ENCODE measurements at regions not wholly inside any gene's neighbourhood (a gene's known extent, or its start where the extent isn't known, plus 50 kb on each side); places are given as distances from the start of the nearest gene placed in this dataset.

DNA sequence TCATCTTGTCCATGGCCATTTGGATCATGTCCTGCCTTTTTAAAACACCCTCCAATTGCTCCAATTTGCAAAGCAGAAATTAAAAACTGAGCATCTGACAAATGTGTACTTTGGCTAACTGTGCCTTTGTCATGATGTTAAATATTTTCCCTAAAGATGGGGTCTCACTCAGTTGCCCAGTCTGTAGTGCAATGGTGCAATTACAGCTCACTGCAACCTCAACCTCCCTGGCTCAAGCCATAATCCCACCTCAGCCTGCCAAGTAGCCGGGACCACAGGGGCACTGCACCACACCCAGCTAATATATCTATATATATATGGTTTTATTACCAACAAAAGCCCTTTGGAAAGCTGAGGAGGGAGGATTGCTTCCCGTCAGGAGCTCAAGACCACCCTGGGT is 782.7 kb downstream of the UQCRFS1 start:
- peaks cover 7% of the 10 kb centered on the region for H3K9me3 Mint-ChIP-seq
- H3K27ac Mint-ChIP-seq = no peak overlapping the region
- H3K27me3 Mint-ChIP-seq (ENCODE audit: low read depth) = no peaks in the 10 kb centered on the region
- peaks cover 22% of the 10 kb centered on the region for H3K4me1 Mint-ChIP-seq (ENCODE audit: low read depth)
- no peaks in the 10 kb centered on the region for H3K36me3 Mint-ChIP-seq (ENCODE audit: low read depth)
- no peak overlapping the region for H3K4me3 Mint-ChIP-seq

DNA sequence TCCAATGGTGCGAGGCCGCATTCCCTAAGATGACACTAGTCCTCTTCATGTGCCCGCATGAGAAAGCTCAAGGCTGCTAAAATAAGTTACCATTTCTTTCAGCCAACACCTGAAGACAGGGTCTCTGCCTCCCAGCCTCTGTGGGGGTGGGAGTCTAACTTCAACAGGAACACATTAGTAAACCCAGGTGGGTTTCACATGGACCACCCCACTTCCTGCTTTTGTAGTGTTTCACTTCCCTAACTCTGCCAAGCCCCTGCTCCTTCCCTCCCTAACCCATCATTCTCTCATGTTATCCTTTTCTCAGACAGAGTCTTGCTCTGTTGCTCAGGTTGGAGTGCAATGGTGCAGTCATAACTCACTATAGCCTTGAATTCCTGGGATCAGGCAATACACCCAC is 783.6 kb downstream of the UQCRFS1 start:
- Mint-ChIP-seq H3K4me3 (no peak overlapping the region), H3K4me1 (ENCODE audit: low read depth) (peaks cover 22% of the 10 kb centered on the region), H3K27me3 (ENCODE audit: low read depth) (no peaks in the 10 kb centered on the region), H3K9me3 (peaks cover 7% of the 10 kb centered on the region), H3K36me3 (ENCODE audit: low read depth) (no peaks in the 10 kb centered on the region), H3K27ac (no peak overlapping the region)

DNA sequence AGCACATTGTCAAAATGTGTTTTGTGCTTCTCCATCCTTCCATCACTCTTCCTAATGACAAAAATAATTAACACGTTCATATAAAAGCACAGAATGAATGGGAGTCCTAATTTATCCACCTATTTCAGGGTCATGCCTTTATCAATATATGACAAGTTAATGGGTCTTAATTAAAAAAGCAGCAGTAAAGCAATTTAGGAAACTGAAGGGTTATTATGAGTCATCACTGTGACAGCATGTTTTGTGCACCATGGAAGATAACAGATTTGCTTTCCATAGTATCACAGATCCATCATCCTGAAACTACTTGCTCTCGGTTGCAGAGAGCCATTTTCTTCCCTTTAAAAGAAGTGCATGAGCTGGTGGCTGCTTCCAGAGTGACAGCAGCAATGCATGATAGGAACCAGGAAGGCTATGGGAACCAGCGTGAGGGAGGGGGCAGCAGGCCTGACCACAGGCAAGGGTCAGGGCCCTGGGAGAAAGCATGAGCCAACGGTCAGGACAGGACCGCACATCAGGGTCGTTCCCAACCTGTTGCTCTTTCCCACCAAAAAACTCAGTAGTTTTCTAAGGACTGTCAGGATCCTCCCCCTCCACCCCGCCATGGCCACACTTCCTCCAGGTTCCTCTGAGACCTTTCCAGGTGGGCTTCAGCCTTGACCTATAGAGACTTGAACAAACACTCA is 784.1 kb downstream of the UQCRFS1 start:
- Mint-ChIP-seq H3K27ac (no peak overlapping the region), H3K4me1 (ENCODE audit: low read depth) (peaks cover 22% of the 10 kb centered on the region), H3K36me3 (ENCODE audit: low read depth) (no peaks in the 10 kb centered on the region), H3K9me3 (peaks cover 7% of the 10 kb centered on the region), H3K4me3 (no peak overlapping the region), H3K27me3 (ENCODE audit: low read depth) (no peaks in the 10 kb centered on the region)

DNA sequence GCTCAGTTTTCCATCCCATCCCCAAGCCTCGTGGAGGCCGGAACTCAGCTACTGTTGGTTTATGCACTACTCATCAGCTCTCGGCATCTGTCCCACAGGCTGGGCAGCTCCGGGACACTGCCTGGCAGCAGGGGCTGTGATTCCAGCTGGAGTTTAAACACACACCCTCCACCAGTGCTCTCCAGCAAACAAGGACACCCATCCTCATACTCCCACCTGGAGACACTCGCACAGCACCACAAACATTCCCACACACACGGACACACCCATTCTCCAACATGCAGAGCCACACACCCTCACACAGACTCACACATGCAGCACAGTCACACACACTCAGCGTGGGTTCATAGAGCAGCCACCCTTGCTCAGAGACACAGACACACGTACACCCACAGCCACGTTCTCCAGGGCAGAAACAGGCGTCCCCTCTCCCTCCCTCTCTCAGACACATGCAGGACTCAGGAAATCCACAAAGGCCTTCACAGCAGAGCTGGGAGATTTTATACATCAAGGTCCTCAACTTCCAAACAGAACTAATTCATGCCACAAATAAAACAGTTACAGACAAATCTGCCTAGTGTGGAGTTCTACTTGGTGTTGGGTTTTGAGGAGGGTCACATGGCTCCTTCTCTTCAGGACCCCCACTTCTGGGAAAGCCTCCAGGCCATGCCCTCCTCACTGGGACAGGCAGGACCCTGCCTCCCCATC is 785.4 kb downstream of the UQCRFS1 start:
- no peaks in the 10 kb centered on the region for H3K9me3 Mint-ChIP-seq
- H3K4me3 Mint-ChIP-seq = no peak overlapping the region
- H3K4me1 Mint-ChIP-seq (ENCODE audit: low read depth) = peaks cover 19% of the 10 kb centered on the region
- H3K27me3 Mint-ChIP-seq (ENCODE audit: low read depth) = no peaks in the 10 kb centered on the region
- H3K27ac Mint-ChIP-seq = peak overlapping the region; percentile 38
- no peaks in the 10 kb centered on the region for H3K36me3 Mint-ChIP-seq (ENCODE audit: low read depth)

DNA sequence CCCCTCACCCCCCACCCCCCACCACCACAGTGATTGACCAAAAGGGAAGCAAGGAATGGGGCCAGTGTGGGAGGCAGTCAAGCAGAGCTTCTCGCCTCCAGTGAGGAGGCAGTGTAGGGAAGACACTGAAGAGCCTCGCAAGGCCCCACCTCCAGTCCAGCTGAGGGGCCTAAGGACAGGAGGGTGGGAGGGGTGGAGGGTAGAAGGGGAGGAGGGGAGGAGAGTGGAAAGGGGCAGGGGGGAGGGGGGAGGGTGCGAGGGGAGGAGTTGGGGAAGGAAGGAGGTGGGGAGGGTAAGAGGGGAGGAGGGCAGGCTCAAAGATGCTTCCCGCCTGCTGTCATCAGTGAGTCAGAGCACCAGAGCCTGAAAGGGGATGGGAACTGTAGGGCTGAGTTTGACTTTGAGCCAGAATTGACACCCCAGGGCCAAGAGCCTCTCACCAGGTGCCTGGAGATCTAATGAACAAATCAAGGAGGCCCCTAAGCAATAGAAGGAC is 786.2 kb downstream of the UQCRFS1 start:
- no peak overlapping the region for H3K4me3 Mint-ChIP-seq
- H3K27ac Mint-ChIP-seq = no peak overlapping the region
- no peaks in the 10 kb centered on the region for H3K27me3 Mint-ChIP-seq (ENCODE audit: low read depth)
- no peaks in the 10 kb centered on the region for H3K36me3 Mint-ChIP-seq (ENCODE audit: low read depth)
- no peaks in the 10 kb centered on the region for H3K9me3 Mint-ChIP-seq
- H3K4me1 Mint-ChIP-seq (ENCODE audit: low read depth) = peaks cover 23% of the 10 kb centered on the region

DNA sequence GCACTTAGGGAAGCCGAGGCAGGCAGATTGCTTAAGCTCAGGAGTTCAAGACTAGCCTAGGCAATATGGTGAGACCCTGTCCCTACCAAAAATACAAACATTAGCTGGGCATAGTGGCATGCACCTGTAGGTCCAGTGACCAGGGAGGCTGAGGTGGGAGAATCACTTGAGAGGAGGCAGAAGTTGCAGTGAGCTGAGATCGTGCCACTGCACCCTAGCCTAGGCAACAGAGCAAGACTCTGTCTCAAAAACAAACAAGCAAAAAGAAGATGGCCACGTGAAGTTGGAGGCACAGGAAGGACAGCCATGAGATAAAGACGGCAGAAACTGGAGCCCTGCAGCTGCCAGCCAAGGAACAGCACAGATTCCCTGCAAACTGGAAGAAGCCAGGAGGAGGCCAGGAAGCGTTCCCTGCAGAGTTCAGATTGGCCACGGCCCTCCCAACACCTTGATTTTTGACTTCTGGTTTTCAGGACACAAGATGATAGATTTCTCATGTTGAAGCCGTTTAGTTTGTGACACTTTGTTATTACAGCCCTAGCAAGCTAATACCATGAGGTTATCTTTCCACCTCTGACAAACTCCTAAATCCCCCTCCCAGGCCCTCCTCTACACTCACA is 786.7 kb downstream of the UQCRFS1 start:
- no peaks in the 10 kb centered on the region for H3K27me3 Mint-ChIP-seq (ENCODE audit: low read depth)
- H3K9me3 Mint-ChIP-seq = no peaks in the 10 kb centered on the region
- H3K27ac Mint-ChIP-seq = no peak overlapping the region
- H3K4me1 Mint-ChIP-seq (ENCODE audit: low read depth) = peaks cover 29% of the 10 kb centered on the region
- no peak overlapping the region for H3K4me3 Mint-ChIP-seq
- no peaks in the 10 kb centered on the region for H3K36me3 Mint-ChIP-seq (ENCODE audit: low read depth)

DNA sequence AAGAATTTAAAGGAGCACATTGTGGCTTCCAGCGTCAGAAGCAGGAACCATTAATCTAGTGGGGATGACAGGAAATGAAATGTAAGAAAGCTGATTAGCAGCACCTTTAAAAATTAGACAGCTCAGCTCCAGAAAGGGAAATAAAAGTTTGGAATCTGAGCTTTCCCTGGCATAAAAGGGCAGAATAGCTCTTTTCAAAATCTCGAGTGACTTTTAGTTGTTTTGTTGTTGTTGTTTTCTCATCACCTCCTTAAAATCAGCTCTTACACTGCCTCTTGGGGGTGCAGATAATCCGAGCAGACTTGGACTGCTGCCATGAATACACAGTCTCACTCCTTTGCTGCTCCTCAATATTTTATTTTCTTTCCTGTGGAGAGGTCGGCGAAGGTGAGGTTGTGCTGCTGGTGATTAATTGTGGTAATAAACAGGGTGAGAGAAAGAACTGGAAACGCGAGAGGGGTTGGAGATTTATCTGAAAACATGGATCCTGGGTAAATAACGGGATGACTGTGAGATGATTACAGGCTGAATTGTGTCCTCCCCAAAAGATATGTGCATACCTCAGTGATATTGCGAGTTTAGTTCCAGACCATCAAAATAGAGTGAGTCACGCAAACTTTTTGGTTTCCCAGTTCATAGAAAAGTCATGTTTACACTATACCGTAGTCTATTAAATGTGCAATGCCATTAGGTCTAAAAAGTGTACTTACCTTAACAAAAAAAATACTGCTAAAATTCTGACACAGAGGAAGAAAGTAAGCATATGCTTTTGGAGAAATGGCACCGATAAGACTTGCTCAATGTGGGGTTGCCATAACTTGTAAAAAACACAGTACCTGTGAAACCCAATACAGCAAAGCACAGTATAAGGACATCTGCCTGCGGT is 787.7 kb downstream of the UQCRFS1 start:
- Mint-ChIP-seq H3K27me3 (ENCODE audit: low read depth) (no peaks in the 10 kb centered on the region), H3K36me3 (ENCODE audit: low read depth) (no peaks in the 10 kb centered on the region), H3K4me1 (ENCODE audit: low read depth) (peaks cover 34% of the 10 kb centered on the region), H3K9me3 (no peaks in the 10 kb centered on the region), H3K4me3 (no peak overlapping the region), H3K27ac (peak overlapping the region; percentile 15)

DNA sequence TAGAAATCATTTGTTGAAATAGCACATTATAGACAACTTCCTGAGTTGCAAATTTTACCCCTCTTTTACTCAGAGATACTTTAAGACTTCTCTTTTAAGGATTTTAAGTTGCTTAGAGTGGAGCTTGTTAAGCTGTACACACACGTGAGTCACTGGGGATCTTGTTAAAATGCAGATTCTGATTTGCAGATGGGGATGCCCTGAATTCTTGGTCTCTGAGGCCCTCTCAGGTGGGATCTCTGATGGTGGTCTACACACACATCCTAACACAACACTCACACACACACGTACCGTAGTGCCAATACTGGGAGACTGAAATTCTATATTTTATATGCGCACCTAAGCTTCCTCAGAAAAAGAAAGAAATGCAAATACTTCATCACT is 788.3 kb downstream of the UQCRFS1 start:
- Mint-ChIP-seq H3K27ac (peak overlapping the region; percentile 15), H3K4me3 (no peak overlapping the region), H3K27me3 (ENCODE audit: low read depth) (no peaks in the 10 kb centered on the region), H3K4me1 (ENCODE audit: low read depth) (peaks cover 36% of the 10 kb centered on the region), H3K36me3 (ENCODE audit: low read depth) (no peaks in the 10 kb centered on the region), H3K9me3 (no peaks in the 10 kb centered on the region)

DNA sequence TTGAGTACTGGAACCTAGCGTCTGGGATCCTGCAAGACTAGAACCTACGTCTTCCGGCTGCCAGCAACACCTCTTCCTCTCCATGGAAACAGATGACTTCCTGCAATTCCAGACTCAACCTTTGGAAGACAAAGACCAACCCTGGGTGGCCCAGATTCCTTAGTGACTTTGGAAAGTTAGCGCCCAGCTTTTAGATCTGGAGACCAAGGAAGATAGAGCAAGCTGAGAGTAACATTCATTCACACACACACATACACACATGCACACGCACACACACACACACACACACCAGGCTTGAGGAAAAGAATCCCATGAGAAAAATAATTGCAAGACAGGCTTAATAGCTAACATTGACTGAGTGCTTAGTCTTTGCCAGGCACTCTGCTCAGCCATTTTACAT is 788.9 kb downstream of the UQCRFS1 start:
- Mint-ChIP-seq H3K27me3 (ENCODE audit: low read depth) (no peaks in the 10 kb centered on the region), H3K36me3 (ENCODE audit: low read depth) (no peaks in the 10 kb centered on the region), H3K9me3 (no peaks in the 10 kb centered on the region), H3K4me1 (ENCODE audit: low read depth) (peaks cover 36% of the 10 kb centered on the region), H3K4me3 (no peak overlapping the region), H3K27ac (no peak overlapping the region)

DNA sequence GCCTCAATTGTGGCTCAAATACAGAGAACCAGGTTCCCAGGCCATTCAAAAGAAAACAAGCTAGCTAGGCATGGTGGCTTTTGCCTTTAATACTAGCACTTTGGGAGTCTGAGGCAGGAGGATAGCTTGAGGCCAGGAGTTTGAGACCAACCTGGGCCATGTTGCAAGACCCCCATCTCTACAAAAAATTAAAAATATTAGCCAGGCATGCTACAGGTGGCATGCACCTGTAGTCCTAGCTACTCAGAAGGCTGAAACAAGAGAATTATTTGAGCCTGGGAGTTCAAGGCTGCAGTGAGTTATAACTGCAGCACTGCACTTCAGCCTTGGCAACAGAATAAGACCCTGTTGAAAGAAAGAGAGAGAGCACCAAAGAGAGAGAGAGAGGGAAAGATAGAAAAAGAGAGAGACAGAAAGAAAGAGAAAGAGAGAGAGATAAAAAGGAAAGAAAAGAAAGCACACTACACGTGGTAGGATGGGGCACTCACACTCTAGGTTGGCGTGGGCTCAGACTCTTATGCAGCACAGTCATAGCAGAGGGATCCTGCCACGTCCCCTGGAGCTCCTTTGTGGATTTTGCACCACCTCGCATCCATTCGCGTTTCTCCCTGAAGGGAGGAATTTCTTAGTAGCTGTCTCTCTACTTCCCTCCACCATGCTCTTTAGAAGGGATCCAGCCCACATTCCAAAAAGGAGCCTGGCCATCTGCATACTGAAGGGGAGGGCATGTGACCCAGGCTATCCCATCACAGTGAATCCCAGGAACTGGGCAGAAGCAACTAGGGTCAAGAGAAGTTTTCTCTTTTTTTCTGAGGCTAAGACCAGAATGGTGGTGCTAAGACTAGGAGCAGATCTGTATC is 789.9 kb downstream of the UQCRFS1 start:
- no peak overlapping the region for H3K4me3 Mint-ChIP-seq
- H3K27ac Mint-ChIP-seq = no peak overlapping the region
- no peaks in the 10 kb centered on the region for H3K9me3 Mint-ChIP-seq
- H3K36me3 Mint-ChIP-seq (ENCODE audit: low read depth) = no peaks in the 10 kb centered on the region
- H3K4me1 Mint-ChIP-seq (ENCODE audit: low read depth) = peaks cover 34% of the 10 kb centered on the region
- H3K27me3 Mint-ChIP-seq (ENCODE audit: low read depth) = no peaks in the 10 kb centered on the region

DNA sequence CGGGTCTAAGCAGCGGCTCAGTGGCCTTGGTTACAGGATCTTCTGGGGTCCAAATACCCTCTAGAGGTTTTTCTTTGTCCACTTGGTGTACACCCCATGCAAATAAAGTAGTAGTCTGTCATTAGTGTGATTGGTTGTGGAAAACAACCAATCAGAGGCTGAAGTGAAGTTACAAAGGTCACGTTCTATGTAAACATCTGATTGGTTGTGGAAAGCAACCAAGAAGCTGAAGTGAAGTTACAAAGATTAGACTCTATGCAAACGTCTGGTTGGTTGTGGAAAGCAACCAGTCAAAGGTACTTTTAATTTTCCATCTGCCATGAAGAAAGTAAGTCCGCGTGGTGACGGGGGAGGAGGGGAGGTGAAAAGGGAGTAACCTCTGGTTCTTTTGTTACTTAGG is 790.9 kb downstream of the UQCRFS1 start:
- Mint-ChIP-seq H3K27me3 (ENCODE audit: low read depth) (no peaks in the 10 kb centered on the region), H3K27ac (no peak overlapping the region)

DNA sequence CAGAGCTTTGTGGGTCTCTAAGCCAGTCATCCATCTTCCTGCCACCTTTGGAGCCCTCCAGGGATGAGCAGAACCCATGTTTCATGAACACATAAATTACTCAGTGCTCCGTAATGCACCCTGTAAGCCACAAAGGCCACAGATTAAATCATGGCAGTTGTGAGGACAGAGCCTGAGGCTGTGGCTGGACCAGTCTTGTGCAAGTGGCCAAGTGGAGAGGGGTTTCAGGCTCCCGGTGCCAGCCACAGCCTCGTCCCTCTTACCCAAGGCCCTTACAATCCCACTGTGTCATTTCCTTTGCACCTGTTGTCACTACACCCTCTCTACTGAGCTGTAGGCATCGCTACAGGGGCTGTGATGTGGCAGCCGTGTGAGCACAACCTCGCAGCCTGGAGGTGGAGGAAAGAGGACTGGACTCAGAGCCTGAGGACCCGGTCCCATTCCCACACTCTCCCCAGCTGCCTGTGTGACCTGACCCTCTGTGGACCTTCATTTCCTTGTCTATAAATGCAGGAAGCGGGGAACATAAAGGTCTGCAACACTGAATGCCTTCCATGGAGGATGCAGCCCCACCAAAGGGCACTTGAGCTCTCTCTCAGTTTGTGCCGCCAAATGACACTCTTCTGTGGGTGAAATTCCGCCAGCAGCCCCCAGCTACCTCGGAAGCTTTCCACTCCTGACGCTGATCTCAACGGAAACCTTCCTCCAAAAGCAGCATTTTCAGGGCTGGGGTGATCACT is 792.0 kb downstream of the UQCRFS1 start:
- no peak overlapping the region for H3K4me3 Mint-ChIP-seq
- H3K27ac Mint-ChIP-seq = peak overlapping the region; percentile 31
- peaks cover 6% of the 10 kb centered on the region for H3K9me3 Mint-ChIP-seq
- H3K27me3 Mint-ChIP-seq (ENCODE audit: low read depth) = no peaks in the 10 kb centered on the region
- no peaks in the 10 kb centered on the region for H3K36me3 Mint-ChIP-seq (ENCODE audit: low read depth)
- H3K4me1 Mint-ChIP-seq (ENCODE audit: low read depth) = peaks cover 28% of the 10 kb centered on the region

More for the DNA sequence above, 790.9 kb downstream of the UQCRFS1 start:
- H3K36me3 Mint-ChIP-seq (ENCODE audit: low read depth) = no peaks in the 10 kb centered on the region
- H3K4me3 Mint-ChIP-seq = no peak overlapping the region
- H3K4me1 Mint-ChIP-seq (ENCODE audit: low read depth) = peaks cover 31% of the 10 kb centered on the region
- no peaks in the 10 kb centered on the region for H3K9me3 Mint-ChIP-seq

DNA sequence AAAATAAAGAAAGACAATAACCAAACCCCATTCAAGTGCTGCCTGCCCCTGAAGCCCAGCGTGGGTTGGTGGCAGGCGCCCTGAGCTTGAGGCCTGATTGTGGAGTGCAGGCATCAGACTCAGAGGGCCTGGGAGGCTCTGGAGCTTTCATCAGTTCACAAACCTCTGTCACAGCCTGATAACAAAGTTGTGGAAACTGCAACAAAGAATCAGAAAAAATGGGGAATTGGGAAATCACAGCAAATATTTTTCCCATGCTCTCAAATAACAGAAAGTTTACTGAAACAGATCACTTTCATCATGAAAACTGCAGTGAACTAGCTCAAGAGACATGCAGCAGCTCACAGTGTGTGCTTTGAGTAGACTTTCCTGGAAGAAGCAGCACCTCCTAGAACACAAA is 793.6 kb downstream of the UQCRFS1 start:
- Mint-ChIP-seq H3K27ac (no peak overlapping the region), H3K4me3 (no peak overlapping the region), H3K4me1 (ENCODE audit: low read depth) (peaks cover 20% of the 10 kb centered on the region), H3K9me3 (peaks cover 6% of the 10 kb centered on the region), H3K27me3 (ENCODE audit: low read depth) (no peaks in the 10 kb centered on the region), H3K36me3 (ENCODE audit: low read depth) (no peaks in the 10 kb centered on the region)
